ENCODE measurements at regions not wholly inside any gene's neighbourhood (a gene's known extent, or its start where the extent isn't known, plus 50 kb on each side); places are given as distances from the start of the nearest gene placed in this dataset.

- peaks cover 7% of the 10 kb centered on the region for H3K36me3 Mint-ChIP-seq (ENCODE audit: unreplicated experiment)
- no peak overlapping the region for H3K27ac Mint-ChIP-seq (ENCODE audit: unreplicated experiment)
- no peaks in the 10 kb centered on the region for H3K4me1 Mint-ChIP-seq (ENCODE audit: low read depth, unreplicated experiment)
- H3K9me3 Mint-ChIP-seq (ENCODE audit: unreplicated experiment) = no peaks in the 10 kb centered on the region
- no peaks in the 10 kb centered on the region for H3K27me3 Mint-ChIP-seq (ENCODE audit: unreplicated experiment)
- no peak for TF ChIP-seq CTCF (IDR thresholded peaks at IDR 0.05; ENCODE audit: partially characterized antibody, unreplicated experiment)
- H3K4me3 Mint-ChIP-seq (ENCODE audit: unreplicated experiment) = no peak overlapping the region
- no peak for DNase-seq
These were observed 735.2 kb upstream of the GCFC2 start for GRCh38 chr2:76445880-76446279.

DNA sequence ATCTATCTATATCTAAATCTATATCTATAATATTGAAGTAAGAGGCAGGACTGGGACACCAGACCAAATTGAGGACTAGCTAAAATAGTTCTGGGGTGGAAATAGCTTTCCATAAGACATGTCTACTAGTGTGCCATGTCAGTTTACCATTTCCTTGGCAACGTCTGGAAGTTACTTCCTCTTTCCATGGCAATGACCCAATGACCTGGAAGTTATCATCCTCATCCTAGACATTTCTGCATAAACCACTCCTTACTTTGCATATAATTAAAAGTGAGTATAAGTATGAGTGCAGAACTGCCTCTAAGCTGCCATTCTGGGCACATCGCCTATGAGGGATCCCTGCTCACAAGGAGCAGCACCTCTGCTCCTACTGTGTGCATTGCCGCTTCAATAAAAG, 734.0 kb upstream of the GCFC2 start:
- Mint-ChIP-seq H3K4me1 (ENCODE audit: low read depth, unreplicated experiment) (no peaks in the 10 kb centered on the region), H3K27ac (ENCODE audit: unreplicated experiment) (no peak overlapping the region), H3K4me3 (ENCODE audit: unreplicated experiment) (no peak overlapping the region), H3K27me3 (ENCODE audit: unreplicated experiment) (no peaks in the 10 kb centered on the region), H3K36me3 (ENCODE audit: unreplicated experiment) (peaks cover 7% of the 10 kb centered on the region), H3K9me3 (ENCODE audit: unreplicated experiment) (no peaks in the 10 kb centered on the region)
- no peak for TF ChIP-seq CTCF (IDR thresholded peaks at IDR 0.05; ENCODE audit: partially characterized antibody, unreplicated experiment)
- no peak for DNase-seq

- H3K27me3 Mint-ChIP-seq (ENCODE audit: unreplicated experiment) = no peaks in the 10 kb centered on the region
- no peaks in the 10 kb centered on the region for H3K9me3 Mint-ChIP-seq (ENCODE audit: unreplicated experiment)
- no peak for TF ChIP-seq CTCF (IDR thresholded peaks at IDR 0.05; ENCODE audit: partially characterized antibody, unreplicated experiment)
- H3K36me3 Mint-ChIP-seq (ENCODE audit: unreplicated experiment) = no peaks in the 10 kb centered on the region
- DNase-seq = no peak
- H3K27ac Mint-ChIP-seq (ENCODE audit: unreplicated experiment) = no peak overlapping the region
- no peaks in the 10 kb centered on the region for H3K4me1 Mint-ChIP-seq (ENCODE audit: low read depth, unreplicated experiment)
- H3K4me3 Mint-ChIP-seq (ENCODE audit: unreplicated experiment) = no peak overlapping the region
These were observed 726.8 kb upstream of the GCFC2 start for GRCh38 chr2:76437564-76437963.

DNA sequence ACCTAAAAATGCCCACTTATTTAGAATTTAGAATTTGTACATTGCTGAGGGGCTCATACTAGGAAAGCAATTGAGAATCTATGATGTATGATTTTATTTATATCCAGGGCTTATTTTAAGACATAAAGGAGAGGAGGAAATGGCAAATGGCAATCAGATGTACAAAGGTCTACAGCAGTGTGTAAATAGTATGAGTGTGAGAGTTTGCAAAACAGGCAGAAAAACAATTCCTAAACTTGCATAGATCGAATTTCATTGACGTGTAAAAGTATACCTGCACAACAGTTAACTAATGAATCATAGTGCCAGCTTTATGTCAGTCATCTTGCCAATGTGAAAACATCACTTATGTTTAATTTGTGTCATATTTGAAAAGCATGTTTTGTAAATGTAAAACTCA, 718.7 kb upstream of the GCFC2 start:
- Mint-ChIP-seq H3K9me3 (ENCODE audit: unreplicated experiment) (no peaks in the 10 kb centered on the region), H3K36me3 (ENCODE audit: unreplicated experiment) (no peaks in the 10 kb centered on the region), H3K27ac (ENCODE audit: unreplicated experiment) (no peak overlapping the region), H3K27me3 (ENCODE audit: unreplicated experiment) (no peaks in the 10 kb centered on the region), H3K4me3 (ENCODE audit: unreplicated experiment) (no peak overlapping the region), H3K4me1 (ENCODE audit: low read depth, unreplicated experiment) (no peaks in the 10 kb centered on the region)
- no peak for TF ChIP-seq CTCF (IDR thresholded peaks at IDR 0.05; ENCODE audit: partially characterized antibody, unreplicated experiment)
- no peak for DNase-seq

- Mint-ChIP-seq H3K4me1 (ENCODE audit: low read depth, unreplicated experiment) (no peaks in the 10 kb centered on the region), H3K9me3 (ENCODE audit: unreplicated experiment) (no peaks in the 10 kb centered on the region), H3K36me3 (ENCODE audit: unreplicated experiment) (no peaks in the 10 kb centered on the region), H3K27me3 (ENCODE audit: unreplicated experiment) (no peaks in the 10 kb centered on the region), H3K27ac (ENCODE audit: unreplicated experiment) (no peak overlapping the region), H3K4me3 (ENCODE audit: unreplicated experiment) (no peak overlapping the region)
- TF ChIP-seq CTCF (IDR thresholded peaks at IDR 0.05; ENCODE audit: partially characterized antibody, unreplicated experiment) = no peak
- no peak for DNase-seq
These were observed 716.7 kb upstream of the GCFC2 start for GRCh38 chr2:76427452-76427851.
